HFF-Myc (cell line): ENCODE measurements at regions not wholly inside any gene's neighbourhood (a gene's known extent, or its start where the extent isn't known, plus 50 kb on each side); places are given as distances from the start of the nearest gene placed in this dataset.

ENCODE experiments used
- DNase-seq: peaks from one replicate; pipeline ENCODE4 v3.0.0-alpha.2; 2011; ENCODE audit warnings: low read depth; ENCODE audit errors: extremely low read depth
- H3K4me3 ChIP-seq: replicated peaks from 2 replicates; pipeline ENCODE4 v1.5.1; 2011; ENCODE audit warnings: low read depth, mild to moderate bottlenecking, control low read depth, low read length
- TF ChIP-seq, protein P1 (sequence below): IDR thresholded peaks from 2 replicates; pipeline ENCODE4 v1.5.1; 2012; ENCODE audit warnings: mild to moderate bottlenecking, low read depth, low read length, control low read depth; ENCODE audit errors: missing control alignments

DNA sequence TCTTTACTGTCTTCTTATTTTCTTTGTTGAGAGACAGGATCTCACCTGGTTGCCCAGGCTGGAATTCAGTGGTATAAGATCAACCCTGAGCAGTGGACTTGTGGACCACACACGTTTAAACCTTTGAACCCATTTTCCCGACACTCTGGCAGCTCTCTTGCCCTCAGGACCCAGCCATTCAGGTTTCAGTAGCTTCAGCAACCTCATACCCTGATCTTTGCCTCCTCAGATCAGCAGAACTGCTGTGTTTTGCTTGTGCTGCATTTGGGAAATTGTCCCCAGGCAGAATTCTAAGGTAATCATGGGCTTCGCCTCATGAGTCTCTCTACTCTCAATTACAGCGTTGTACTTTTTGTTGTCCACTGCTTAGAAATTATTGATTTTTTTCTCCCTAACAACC is 317.6 kb upstream of the KIAA1217 start:
- TF ChIP-seq, protein P1, sequence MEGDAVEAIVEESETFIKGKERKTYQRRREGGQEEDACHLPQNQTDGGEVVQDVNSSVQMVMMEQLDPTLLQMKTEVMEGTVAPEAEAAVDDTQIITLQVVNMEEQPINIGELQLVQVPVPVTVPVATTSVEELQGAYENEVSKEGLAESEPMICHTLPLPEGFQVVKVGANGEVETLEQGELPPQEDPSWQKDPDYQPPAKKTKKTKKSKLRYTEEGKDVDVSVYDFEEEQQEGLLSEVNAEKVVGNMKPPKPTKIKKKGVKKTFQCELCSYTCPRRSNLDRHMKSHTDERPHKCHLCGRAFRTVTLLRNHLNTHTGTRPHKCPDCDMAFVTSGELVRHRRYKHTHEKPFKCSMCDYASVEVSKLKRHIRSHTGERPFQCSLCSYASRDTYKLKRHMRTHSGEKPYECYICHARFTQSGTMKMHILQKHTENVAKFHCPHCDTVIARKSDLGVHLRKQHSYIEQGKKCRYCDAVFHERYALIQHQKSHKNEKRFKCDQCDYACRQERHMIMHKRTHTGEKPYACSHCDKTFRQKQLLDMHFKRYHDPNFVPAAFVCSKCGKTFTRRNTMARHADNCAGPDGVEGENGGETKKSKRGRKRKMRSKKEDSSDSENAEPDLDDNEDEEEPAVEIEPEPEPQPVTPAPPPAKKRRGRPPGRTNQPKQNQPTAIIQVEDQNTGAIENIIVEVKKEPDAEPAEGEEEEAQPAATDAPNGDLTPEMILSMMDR: no peak
- H3K4me3 ChIP-seq: no peak overlapping the region
- no peak for DNase-seq

DNA sequence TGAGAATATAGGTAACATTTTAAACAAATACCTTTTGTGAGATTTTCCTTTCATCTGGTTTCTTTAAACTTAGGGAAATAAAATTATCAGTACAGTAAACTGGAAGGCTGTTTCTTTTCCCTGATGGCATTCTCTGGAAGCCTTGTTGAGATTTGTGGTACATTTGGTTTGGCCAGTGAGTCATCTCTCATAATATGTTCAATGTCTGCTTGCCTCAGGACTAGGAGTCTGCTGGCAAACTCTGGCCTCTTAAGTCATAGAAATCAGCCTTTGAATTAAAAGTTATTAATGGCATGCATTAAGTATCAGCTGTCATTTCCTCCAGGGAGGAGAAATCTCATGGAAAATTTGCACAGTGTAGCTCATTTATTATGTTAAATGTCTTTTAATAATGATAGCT is 316.6 kb upstream of the KIAA1217 start:
- DNase-seq: no peak
- no peak overlapping the region for H3K4me3 ChIP-seq
- TF ChIP-seq, protein P1: no peak

DNA sequence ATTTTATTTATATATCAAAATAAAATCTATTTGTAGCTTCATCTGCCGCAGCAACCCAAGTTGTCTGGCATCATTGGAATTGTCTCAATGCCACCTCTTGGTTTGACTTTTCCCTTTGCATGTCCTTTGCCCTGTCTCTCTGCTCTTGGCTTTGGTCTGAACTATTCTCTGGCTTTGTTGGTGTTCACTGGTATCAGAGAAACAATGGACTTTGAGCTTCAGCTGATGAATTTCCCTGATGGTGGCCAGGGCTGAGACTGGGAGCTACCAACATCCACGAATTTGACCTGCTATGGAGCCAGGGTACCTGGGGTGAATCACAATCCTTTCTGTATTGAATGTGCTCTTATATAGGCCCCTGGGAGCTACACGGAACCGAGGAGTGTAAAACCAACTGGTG is 311.7 kb upstream of the KIAA1217 start:
- DNase-seq: no peak
- TF ChIP-seq, protein P1: no peak
- H3K4me3 ChIP-seq: no peak overlapping the region

DNA sequence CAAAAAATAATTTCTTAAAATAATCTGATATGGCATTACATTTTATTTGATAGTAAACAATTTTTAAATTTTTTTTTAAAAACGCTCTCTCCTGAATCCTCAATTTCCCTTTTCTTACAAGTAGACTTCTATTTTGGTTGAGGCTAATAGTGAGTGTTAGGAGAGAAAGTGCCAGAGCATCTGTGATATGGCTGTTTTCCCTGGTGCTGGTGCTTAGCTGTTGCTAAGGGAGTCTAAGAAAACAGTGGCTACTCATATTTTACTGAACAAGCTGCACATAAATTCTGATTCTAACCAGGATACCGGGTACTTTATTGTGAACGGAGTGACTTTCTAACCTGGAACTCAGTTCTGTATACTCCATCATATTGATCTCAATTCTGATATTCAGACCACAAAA is 311.1 kb upstream of the KIAA1217 start:
- no peak overlapping the region for H3K4me3 ChIP-seq
- DNase-seq: no peak
- TF ChIP-seq, protein P1: no peak

DNA sequence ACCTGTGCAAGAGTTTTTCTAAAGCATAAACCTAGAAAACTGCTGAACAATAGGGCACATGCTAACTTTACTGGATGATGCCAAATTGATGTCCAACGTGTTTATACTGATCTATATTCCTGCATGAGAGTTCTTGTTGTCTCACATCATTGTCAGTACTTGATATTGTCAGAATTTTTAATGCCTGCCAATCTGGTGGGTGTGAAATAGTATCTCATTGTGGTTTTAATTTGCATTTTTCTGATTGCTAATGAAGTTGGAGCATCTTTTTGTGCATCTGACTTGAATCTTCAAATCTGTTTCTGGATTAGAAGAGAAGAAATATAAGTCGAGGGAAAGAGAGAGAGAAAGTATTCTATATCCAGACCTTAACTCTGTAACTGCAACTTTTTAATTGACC is 309.8 kb upstream of the KIAA1217 start:
- H3K4me3 ChIP-seq: no peak overlapping the region
- no peak for DNase-seq
- TF ChIP-seq, protein P1: no peak

DNA sequence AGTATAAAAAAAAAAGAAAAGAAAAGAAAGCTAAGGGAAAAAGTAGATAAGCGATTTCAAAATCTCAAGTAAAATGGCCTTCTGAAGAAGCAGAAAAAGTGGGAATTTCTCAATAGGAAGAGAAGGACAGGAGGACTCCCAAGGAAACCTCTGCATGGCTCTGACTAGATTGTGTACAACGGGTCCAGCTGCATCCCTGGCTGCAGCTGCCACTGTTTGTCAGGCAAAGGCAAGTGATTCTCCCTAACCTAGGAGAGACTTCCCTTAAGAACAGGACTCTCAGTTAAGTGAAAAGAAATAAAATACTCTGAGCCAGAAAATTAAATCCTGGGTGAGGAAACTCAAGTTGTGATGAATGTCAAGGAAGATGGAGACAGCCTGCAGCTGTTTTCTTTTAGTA is 298.6 kb upstream of the KIAA1217 start:
- no peak overlapping the region for H3K4me3 ChIP-seq
- no peak for DNase-seq
- TF ChIP-seq, protein P1: no peak

DNA sequence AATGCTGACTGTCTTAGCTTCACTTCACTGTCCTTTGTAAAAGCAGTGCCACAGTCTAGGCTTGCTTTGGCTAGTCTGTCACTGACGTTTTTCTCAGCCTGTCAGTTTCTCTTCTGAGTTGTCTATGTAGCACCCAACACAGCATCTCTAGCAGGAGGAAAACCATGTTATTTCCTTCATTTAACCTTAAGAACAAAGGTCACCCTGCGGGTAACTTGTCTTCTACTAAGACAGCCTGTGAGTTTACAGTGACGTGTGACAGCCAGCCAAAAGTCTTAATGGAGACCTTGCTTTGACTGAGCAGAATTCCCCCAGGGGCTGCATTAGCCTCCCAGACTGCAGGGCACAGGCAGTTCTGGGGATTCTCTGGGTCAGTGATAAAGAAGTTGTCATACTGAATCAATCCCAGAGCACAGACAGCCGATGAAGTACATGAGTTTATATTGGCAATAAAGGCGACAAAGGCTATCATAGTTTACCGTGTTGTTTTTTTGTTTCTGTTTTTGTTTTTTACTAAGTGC is 296.0 kb upstream of the KIAA1217 start:
- DNase-seq: no peak
- TF ChIP-seq, protein P1: no peak
- no peak overlapping the region for H3K4me3 ChIP-seq
